HG02642 (cell line): ENCODE measurements at regions not wholly inside any gene's neighbourhood (a gene's known extent, or its start where the extent isn't known, plus 50 kb on each side); places are given as distances from the start of the nearest gene placed in this dataset.

Source experiments
- ATAC-seq: cut with Tn5 transposase; IDR thresholded peaks from one replicate; pipeline ENCODE4 v1.9.1; 2021; ENCODE audit warnings: mild to moderate bottlenecking; ENCODE audit not compliant: unreplicated experiment, poor library complexity

DNA sequence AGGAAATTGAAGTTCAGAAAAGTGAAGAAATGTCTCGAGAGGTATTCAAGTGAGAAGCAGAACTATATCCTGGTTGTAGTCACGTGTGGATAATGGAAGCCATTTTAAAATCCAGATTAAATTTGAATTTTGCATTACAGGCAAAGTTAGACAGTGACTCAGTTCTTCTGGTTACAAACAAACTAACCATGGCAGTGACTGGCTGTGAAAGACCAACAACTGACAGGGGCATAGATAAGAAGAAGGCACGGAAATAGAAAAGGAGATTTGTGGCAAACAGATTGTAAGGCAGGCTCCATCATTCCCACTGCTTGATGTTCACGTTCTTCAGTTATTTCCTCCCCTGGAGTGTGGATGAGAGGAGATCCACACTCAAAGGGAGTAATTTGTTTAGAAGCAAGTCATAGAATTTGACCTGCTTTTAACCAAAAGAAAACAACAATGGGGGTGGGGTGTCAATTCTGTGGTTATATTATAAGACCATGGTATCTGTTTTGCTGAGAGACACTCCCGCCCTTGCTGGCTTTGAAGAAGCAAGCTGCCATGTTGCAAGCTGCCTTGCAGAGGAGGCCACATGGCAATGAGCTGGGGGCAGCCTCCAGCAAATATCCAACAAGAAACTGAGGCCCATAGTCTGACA, 795.3 kb downstream of the VRK1 start:
- no peak for ATAC-seq

DNA sequence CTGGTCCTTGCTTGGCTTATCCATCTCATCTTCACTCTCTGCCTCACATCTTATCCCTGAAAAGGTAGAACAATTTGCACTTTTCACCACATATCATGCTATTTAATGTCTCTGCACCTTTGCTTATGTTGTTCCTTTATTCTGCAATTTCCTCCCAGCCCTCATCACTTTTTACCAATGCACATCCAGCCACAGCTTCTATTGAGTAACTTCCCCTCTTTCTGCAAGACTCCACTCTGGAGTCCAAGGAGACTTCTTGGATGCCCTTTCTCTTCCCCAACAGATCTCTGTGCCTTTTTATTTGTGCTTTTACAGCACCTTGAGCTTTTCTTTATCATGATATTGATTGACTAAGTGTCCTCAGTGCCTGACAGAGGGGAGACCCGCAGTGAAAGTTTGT, 797.1 kb downstream of the VRK1 start:
- ATAC-seq, result no peak

DNA sequence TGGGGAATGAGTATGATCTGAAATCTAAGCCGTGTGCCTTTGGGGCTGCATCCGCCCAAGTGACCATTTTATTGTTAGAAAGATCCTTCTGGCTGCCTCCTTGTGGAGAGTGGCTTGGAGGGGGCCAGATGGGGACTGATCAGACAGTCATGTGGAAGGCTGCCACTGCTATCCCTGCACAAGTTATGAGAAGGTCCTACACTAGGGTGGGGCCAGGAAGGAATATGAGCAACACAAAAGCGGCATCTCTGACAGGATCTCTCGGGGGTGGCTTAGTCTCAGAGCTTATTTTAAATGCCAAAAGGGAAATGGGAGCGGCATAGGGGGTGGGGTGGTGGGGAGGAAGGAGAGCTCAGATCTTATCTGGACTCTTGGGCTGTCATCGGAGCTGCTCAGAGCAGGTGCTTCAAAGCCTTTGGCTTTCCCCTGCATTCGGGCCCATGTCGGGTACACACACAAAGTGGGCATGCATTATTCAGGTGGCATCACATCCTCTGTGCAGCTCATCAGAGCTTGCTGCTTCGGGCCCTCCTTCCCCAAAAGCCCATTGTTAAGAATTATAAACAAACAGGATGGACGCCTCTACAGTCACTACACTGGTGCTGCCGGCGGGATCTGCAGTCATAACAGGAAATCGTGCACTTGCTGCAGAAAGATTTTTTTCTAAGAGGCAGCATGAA, 805.4 kb downstream of the VRK1 start:
- ATAC-seq, result no peak

DNA sequence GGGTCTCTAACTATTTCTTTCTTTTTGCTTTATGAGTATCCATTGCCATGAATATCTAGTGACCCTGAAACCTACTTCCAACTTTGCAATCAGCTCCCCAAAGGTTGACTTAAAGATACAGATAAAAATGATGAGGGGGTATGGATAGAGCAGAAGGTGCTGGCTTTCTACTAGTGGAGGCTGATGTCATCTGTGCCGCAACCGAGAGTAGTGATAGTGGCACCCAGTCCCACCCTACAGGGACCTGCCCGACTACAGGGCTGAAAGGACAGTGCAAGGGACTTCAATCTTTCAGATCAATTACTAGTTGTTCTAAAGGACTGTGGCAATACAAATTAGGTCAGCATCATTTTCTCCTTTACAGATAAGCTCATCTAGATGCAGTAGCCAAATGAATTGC, 806.0 kb downstream of the VRK1 start:
- ATAC-seq, result no peak

DNA sequence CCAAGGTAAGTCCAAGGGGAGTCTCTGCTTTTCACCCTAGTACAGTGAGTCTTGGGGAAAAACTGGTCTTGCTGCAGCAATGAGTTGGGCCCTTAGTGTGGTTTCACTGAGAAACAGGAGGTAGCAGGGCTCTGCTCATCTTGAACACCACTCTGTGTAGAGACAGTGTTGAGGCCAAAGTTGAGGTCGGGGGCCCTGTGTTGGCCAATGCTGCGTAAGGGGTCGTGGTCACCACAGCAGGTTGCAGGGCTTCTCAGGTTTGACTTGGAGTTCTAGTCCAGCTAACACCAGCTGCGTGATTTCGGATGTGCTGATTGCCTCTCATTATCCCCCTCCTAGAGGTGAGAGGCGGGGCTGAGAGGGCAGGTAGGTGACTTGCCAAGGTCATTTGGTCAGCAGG, 807.5 kb downstream of the VRK1 start:
- ATAC-seq, result no peak

DNA sequence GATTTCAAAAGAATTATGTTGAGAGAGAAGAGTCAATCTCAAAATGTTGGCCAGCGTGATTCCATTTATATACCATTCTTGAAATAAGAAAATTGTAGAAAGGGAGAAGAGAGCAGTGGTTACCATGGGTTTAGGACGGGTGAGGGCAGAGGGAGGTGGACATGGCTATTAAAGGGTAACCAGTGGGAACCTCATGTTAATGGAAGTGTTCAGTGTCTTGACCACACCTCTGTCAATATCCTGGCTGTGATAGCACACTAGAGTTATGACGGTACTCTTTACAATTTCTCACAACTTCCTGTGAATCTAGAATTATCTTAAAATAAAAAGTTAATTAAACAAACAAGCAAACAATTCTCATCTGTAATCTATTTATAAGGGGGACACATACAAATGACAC, 821.2 kb downstream of the VRK1 start:
- ATAC-seq, result no peak

DNA sequence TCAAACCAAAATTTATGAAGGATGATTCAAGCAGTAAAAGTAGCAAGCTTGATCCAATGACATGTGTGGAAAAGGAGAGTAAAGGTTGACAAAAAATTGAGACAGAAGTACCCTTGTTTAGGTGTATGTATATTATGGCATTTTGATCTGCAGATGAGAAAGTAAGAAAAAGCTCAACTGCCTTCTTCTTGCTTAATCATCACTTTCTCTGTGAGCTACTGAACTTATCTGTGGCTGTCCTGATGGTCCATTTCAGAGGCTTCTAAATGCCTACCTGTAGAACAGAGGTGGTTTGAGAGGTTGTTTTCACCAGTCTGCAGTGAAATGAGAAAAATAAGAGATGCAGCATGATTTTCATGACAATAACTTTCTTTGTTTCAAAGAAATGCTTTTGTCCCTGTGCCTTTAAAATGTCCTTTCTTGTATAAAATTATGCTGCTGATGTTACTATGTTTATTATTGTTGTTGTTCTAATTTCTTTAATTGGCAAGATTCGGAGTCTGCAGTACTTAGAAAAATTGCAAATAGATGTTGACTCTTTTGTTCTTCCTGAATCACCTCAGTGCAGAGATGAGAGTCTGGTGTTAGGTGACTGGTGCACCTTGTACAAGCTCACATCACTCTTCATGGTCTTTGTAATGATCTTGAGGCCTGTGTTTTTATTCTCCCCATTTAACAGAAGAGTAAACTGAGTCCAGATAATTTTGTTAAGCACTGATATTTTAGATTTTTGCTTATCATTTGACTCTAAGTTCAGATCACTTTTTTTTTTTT, 821.9 kb downstream of the VRK1 start:
- no peak for ATAC-seq

DNA sequence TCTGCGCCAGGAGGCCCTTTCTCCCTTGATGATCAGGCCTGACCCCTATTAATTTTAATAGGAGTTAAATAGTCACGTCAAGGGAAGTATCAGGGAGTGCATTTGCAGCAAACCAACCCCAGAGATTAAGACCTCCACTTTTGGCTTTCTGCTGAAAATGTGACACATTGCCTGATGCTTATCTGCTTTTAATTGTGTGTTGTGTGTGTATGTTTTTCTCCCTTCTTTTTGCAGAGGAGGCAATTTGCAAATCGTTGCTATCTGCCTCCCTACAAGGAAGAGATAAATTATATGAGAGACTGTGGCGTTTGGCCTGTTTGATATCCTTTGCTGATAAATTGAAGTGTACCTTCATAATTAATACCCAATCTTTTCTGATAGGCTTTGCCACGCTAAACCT, 822.9 kb downstream of the VRK1 start:
- no peak for ATAC-seq

DNA sequence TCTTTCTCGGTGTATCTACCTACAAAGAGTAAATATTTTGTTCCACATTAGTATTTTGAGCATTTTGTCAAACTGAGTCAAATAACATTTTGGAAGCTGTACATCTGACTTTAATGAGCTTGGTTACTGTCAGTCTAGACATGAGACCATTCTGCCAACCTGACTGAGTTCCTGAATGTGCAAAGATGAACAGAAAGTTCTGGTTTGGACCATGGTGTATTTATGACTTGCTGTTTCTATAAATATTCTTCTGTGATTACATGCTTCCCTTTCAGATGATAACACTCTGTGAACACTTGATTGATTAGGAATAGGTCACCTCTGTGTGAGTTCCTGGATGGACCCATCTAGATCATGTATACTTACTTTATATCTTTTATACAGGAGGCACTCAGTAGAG, 827.8 kb downstream of the VRK1 start:
- ATAC-seq, result no peak

DNA sequence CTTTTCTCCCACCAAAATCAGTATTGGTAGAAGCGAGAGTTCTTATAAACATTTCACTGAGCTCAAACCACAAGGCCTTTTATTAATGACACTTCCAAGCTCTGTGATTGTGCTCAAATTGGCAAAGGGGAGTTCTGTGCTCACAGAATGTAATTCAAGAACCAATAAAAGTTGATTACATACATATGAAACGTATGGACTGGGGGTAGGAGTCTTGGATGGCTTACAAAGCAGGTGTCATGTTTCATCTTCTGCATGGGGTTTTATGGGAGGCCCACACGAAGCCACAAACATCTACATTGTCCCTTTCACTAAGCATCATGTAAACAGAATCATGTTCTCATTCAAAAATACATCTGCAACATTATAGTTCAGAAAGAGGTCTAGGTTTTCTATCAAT, 828.3 kb downstream of the VRK1 start:
- ATAC-seq, result no peak

DNA sequence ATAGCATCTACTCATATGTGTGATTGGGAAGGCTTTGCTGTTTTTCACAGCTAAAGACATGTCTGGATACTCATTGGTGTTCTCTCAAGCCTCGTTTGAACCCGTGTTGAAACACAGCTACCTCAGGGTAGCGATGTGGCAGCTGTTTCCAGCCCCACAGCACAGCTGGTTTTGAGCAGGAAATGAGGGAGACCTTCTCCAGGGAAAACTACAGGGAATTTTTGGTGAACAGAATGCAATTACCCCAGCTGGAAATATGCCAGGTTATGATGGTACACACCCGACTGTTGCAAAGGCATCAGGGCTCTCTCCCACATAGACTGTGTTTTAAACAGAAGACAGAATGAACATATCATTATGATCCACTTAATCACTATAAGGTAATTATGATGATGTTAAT, 828.9 kb downstream of the VRK1 start:
- ATAC-seq, result no peak

DNA sequence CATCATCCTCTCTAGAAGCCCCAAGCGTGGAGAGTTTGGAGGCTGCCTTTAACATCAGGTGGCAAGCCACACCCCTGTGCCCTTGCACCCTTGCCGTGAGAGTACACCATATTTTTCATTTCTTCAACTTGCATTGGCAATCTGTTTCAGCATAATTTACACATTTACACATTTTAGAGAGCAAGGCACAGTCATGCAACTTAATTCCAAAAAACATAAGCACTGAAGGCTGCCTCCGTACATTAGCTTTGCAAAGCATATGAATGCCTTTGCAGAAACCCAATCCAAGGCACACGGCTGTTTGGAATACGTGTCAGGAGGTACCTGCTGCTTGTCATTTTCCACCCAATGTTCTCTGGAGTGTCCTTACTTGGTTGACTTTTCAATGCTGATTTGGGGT, 833.1 kb downstream of the VRK1 start:
- no peak for ATAC-seq

DNA sequence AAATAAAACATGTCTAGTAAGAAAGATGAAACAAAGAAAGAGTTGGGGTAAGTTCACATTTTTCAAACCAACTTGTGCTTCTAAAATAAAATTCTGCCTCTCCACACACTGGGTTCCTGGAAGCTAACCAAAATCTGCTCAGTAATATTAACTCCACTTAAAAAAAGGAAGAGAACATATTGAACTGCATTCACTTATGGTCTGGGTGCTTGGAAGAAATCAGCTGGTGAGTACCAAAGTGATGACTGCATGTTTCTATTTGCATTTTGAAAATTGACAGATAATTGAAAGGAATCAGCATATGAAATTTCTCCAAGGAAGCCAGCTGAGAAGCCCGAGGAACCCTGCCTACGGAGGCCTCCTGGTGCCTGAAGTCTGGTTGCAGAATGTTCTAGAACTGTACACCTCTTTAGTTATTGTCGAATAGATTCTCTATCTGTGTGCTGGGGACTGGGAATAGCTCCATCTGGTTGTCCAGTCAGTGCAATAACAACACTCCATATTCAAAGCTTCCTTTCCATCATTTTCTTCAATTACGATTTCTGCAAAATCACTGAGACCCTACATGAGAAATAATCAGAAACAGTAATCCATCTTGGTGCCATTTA, 836.1 kb downstream of the VRK1 start:
- ATAC-seq, result no peak

DNA sequence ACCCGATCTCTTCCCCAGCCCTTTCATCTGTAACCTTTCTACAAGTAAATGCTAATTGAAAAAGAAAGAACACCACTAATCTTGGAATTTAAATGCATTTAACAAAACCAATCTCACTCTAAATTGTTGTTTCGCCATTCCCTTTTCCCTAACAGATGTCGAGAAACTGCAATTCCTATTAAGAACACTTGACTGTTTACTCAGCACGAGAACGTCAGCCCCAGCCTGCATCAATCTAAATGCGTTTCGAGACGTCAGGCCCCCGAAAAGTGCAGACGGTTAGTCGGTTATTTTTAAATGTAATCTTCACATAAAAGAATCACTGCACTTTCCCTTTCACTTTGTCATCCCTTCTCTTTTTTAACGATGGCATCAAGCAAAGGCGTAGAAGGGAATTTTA, 837.6 kb downstream of the VRK1 start:
- no peak for ATAC-seq

DNA sequence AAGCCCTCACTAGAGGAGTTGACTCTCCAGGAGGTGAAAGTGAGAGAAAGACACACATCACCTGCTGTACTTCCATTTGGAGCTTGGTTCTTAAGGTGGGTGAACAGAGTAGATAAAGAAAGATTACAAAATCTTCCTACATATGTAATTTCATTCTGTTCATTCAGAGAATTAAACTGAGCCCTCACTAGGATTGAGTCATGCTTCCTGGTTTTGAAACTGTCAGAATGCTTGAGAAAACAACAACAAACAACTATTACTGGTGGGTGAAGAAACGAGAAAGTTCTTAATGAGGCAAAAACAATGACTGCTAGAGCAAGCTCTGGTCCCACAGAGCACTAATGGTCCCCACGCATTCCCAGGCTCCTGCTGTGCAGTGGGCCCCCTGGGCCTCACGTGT, 841.7 kb downstream of the VRK1 start:
- no peak for ATAC-seq

DNA sequence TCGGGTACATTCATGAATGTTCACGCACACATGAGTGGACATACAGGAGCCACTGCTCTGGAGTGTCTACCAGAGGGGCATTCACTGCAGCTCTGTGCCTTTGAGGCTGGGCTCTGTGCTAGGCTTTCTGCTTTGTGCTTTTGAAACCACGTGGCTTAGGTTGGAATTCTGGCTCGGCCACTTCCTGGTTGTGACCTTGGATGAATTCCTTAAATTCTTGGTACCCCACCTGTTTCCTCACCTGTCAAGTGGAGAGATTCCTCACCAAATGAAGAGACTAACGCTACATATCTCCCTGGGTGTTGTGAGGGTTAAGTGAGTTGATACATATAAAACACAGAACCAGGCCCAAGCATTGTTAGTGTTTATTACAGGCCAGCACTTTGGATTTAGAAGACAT, 842.8 kb downstream of the VRK1 start:
- no peak for ATAC-seq

DNA sequence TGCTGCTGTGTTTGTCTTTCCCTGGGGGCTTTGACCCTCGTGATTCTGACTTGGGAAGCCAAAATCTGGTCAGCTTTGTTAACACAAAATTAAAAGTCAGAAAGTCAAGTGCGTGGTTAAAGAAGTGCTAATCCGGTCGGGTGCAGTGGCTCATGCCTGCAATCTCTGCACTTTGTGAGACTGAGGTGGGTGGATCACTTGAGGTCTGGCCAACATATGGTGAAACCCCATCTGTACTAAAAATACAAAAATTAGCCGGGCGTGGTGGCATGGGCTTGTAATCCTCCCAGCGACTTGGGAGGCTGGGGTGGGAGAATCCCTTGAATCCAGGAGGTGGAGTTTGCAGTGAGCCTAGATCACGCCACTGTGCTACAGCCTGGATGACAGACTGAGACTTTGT, 844.6 kb downstream of the VRK1 start:
- no peak for ATAC-seq

DNA sequence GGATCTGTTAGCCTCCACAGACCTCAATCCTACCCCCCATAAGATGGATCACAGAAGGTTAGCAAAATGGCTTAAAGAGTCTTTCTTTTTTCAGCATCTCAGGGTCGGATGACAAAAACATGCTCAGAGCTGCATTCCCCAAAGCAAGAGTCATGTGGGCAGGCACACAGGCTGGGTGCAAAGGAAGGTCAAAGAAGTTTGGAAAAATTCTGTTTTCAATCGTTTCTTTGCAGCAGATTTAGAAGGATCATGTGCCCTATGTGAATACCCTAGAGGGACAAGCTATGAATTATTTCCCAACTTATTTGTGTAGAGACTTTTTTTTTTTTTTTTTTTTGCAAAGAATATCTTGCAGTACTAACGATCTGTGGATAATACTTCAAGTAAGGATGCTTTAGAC, 845.4 kb downstream of the VRK1 start:
- ATAC-seq, result no peak

DNA sequence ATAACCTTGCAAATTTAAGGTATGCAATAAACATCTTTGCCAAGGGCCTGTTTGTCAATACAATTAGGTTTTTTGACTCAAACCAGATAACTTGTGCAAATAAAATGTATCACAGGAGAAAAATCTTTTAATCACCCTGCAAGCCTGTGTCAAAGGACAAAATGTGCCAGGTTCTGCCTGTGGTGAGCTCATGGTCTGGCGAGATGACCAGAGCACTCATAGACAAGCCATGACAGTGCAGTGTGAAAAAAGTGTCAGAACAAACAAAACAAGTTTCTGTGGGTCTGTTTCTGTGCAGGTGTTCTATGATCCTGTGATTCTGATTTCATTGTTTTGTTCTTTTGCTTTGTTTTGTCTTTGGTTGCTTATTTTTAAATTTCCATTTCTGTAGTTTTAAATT, 847.2 kb downstream of the VRK1 start:
- no peak for ATAC-seq

DNA sequence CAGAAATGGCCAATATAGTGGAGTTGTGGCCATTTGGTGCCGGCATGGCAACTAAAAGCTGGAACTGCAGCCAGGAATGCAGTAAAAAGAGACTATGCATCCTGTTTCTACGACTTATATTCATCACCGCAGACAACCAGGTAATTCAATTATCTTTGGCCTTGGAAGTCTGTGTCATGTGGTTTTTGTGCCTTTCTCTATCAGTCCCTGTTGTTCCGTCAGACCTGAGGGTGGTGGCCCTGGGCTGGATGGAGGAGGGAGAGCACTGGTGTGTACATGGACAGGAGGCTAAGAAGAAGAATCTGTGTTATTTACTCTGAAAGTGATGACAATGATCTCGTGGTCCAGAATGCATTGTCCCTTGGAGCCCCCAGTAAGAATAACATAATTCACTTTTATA, 852.6 kb downstream of the VRK1 start:
- no peak for ATAC-seq

DNA sequence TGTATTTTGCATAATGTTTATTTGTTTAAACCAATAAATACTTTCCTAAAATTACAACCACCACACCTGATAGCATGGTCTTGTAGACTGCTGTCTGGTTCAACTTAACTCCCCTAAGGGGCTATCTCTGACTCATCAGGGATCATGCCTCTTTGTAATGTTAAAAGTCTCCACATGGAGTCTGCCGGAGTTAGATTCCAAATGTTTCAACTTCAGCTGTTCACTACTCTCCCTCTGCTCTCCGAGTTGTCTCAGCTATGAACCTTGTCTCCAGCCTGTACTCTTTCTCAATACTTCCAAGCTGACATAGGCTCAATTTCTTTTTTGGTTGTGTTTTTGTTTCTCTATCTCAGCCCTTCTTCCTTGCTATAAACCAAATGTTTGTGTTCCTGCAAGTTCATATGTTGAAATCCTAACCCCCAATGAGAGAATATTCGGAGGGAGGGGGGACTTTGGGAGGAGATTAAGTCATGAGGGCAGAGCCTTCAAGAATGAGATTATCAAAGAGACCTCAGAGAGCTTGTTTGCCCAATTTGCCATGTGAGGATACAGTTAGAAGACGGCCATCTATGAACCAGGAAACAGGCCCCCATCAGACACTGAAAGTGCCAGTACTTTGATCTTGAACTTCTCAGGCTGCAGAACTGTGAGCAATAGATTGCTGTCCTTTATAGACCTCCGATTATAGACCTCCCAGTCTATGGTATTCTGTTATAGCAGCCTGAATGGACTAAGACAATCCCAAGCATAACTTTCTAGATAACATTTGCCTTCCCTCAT, 858.2 kb downstream of the VRK1 start:
- no peak for ATAC-seq
